H1 (cell line): ENCODE measurements at regions not wholly inside any gene's neighbourhood (a gene's known extent, or its start where the extent isn't known, plus 50 kb on each side); places are given as distances from the start of the nearest gene placed in this dataset.

Experiments
- CTCF ChIA-PET: fragments of 300-600 bp; sonication (Branson Sonifier 250); formaldehyde crosslinking; loops from one replicate; lab custom pipeline; 2021; ENCODE audit not compliant: partially characterized antibody; lab: Charles Lee
- POLR2A ChIA-PET: fragments of 300-600 bp; sonication (Branson Sonifier 250); formaldehyde crosslinking; loops from one replicate; lab custom pipeline; 2021; ENCODE audit warnings: inconsistent platforms; ENCODE audit not compliant: partially characterized antibody; lab: Charles Lee
- DNase-seq, 2 experiments: peaks; one replicate each; pipeline versions ENCODE4 v3.0.0 to v3.0.0-alpha.2; 2010 to 2022; ENCODE audit warnings: low spot score in 2 of 2, low read depth in 1 of 2, mixed read lengths in 1 of 2
- FAIRE-seq: peaks from 2 replicates; lab custom pipeline; 2011; peaks lifted over from hg19 to GRCh38; lab: Jason Lieb, UNC
- H2AFZ ChIP-seq: 2 replicates; pipeline ENCODE4 v1.8.1; 2012; ENCODE audit warnings: low read length, inconsistent platforms
- H2AK5ac ChIP-seq: 2 replicates; pipeline ENCODE4 v1.6.1; 2013; ENCODE audit warnings: low read depth, low read length
- H2BK120ac ChIP-seq: replicated peaks from 2 replicates; pipeline ENCODE3; 2013; ENCODE audit warnings: low read depth, low read length, inconsistent platforms
- H2BK12ac ChIP-seq: 2 replicates; pipeline ENCODE4 v1.6.1; 2013; ENCODE audit warnings: low read depth, low read length
- H2BK15ac ChIP-seq: 2 replicates; pipeline ENCODE4 v1.6.1; 2013; ENCODE audit warnings: low read length
- H2BK20ac ChIP-seq: 2 replicates; pipeline ENCODE4 v1.6.1; 2013; ENCODE audit warnings: low read length
- H2BK5ac ChIP-seq: 2 replicates; pipeline ENCODE4 v1.6.1; 2013; ENCODE audit warnings: low read depth, low read length
- H3K14ac ChIP-seq: 2 replicates; pipeline ENCODE4 v1.6.1; 2013; ENCODE audit warnings: inconsistent platforms; ENCODE audit not compliant: insufficient read length
- H3K18ac ChIP-seq: 2 replicates; pipeline ENCODE4 v1.6.1; 2013; ENCODE audit warnings: low read length; ENCODE audit errors: extremely low read depth
- H3K23ac ChIP-seq: 2 replicates; pipeline ENCODE4 v1.6.1; 2013; ENCODE audit warnings: inconsistent platforms; ENCODE audit not compliant: insufficient read length
- H3K23me2 ChIP-seq: 2 replicates; pipeline ENCODE4 v1.6.1; 2013; ENCODE audit warnings: low read depth, low read length
- H3K27ac ChIP-seq: 2 replicates; pipeline ENCODE4 v1.6.1; 2011; ENCODE audit warnings: low read depth, low read length, inconsistent platforms
- H3K27me3 ChIP-seq, 4 experiments: replicated peaks in 1 of 4; 1 replicate in 1 of 4; 2 replicates in 3 of 4; pipeline versions ENCODE4 v1.6.1 to v1.8.1; 2011 to 2013; ENCODE audit warnings: low read length in 3 of 4, mild to moderate bottlenecking in 3 of 4, inconsistent platforms in 2 of 4, mixed read lengths in 2 of 4, moderate library complexity in 1 of 4; ENCODE audit not compliant: control insufficient read depth in 3 of 4, insufficient read depth in 3 of 4; ENCODE audit errors: extremely low read depth in 1 of 4
- H3K36me3 ChIP-seq, 4 experiments: 2 replicates each; pipeline versions ENCODE4 v1.6.1 to v1.8.1; 2011 to 2013; ENCODE audit warnings: mild to moderate bottlenecking in 4 of 4, low read length in 3 of 4, moderate library complexity in 2 of 4, control low read depth in 1 of 4, inconsistent platforms in 1 of 4; ENCODE audit not compliant: insufficient read depth in 4 of 4, control insufficient read depth in 2 of 4
- H3K4ac ChIP-seq: replicated peaks from 2 replicates; pipeline ENCODE3; 2013; ENCODE audit warnings: low read length, low read depth, mixed read lengths, inconsistent platforms; ENCODE audit not compliant: insufficient read length
- H3K4me1 ChIP-seq, 4 experiments: replicated peaks in 1 of 4; 1 replicate in 1 of 4; 2 replicates in 3 of 4; pipeline versions ENCODE4 v1.6.1 to v1.8.1; 2011 to 2013; ENCODE audit warnings: low read length in 3 of 4, inconsistent platforms in 2 of 4, mixed read lengths in 1 of 4; ENCODE audit not compliant: insufficient read depth in 4 of 4, control insufficient read depth in 3 of 4
- H3K4me2 ChIP-seq, 2 experiments: 2 replicates each; pipeline versions ENCODE4 v1.6.1 to v1.8.1; 2011 to 2013; ENCODE audit warnings: low read depth in 2 of 2, low read length in 2 of 2, control low read depth in 1 of 2, inconsistent platforms in 1 of 2, mild to moderate bottlenecking in 1 of 2; ENCODE audit not compliant: insufficient read depth in 1 of 2
- H3K4me3 ChIP-seq, 4 experiments: fragments of 200-600, 300-600 bp in 1 of 4; sonication (generic), shearing (Covaris generic), sonication (Bioruptor Twin) in 1 of 4; 2 replicates each; pipeline versions ENCODE4 v1.5.1 to v1.8.1; 2011 to 2016; ENCODE audit warnings: low read length in 4 of 4, low read depth in 3 of 4, control low read depth in 2 of 4, inconsistent platforms in 2 of 4, mild to moderate bottlenecking in 2 of 4, mixed read lengths in 1 of 4, moderate library complexity in 1 of 4; ENCODE audit not compliant: insufficient read depth in 2 of 4; ENCODE audit errors: extremely low read depth in 1 of 4
- H3K56ac ChIP-seq: replicated peaks from 2 replicates; pipeline ENCODE3; 2013; ENCODE audit warnings: low read depth, mild to moderate bottlenecking, mixed read lengths, low read length, inconsistent platforms; ENCODE audit not compliant: insufficient read length
- H3K79me1 ChIP-seq: 2 replicates; pipeline ENCODE4 v1.6.1; 2013; ENCODE audit warnings: low read depth, low read length, control low read depth
- H3K79me2 ChIP-seq, 2 experiments: 2 replicates each; pipeline versions ENCODE4 v1.6.1 to v1.8.1; 2012 to 2013; ENCODE audit warnings: low read length in 2 of 2, mild to moderate bottlenecking in 2 of 2, inconsistent platforms in 1 of 2; ENCODE audit not compliant: insufficient read depth in 2 of 2, control insufficient read depth in 1 of 2
- H3K9ac ChIP-seq, 4 experiments: replicated peaks in 1 of 4; 1 replicate in 1 of 4; 2 replicates in 3 of 4; pipeline versions ENCODE4 v1.6.1 to v1.8.1; 2011 to 2013; ENCODE audit warnings: low read depth in 3 of 4, low read length in 3 of 4, control low read depth in 2 of 4, mild to moderate bottlenecking in 2 of 4, moderate library complexity in 2 of 4, inconsistent platforms in 1 of 4; ENCODE audit errors: extremely low read depth in 1 of 4
- H3K9me3 ChIP-seq, 2 experiments: 2 replicates each; pipeline versions ENCODE4 v1.6.1 to v1.8.1; 2012 to 2013; ENCODE audit warnings: mild to moderate bottlenecking in 2 of 2, moderate library complexity in 2 of 2, control low read depth in 1 of 2, inconsistent platforms in 1 of 2, low read depth in 1 of 2, low read length in 1 of 2, mixed read lengths in 1 of 2; ENCODE audit not compliant: insufficient read depth in 2 of 2
- H4K20me1 ChIP-seq, 2 experiments: replicated peaks in 1 of 2; 2 replicates each; pipeline versions ENCODE3 to v1.8.1; 2011 to 2013; ENCODE audit warnings: inconsistent platforms in 2 of 2, low read length in 2 of 2, mild to moderate bottlenecking in 1 of 2; ENCODE audit not compliant: insufficient read depth in 2 of 2, control insufficient read depth in 1 of 2
- H4K5ac ChIP-seq: 2 replicates; pipeline ENCODE4 v1.6.1; 2013; ENCODE audit warnings: low read length, low read depth, mixed read lengths, inconsistent platforms; ENCODE audit not compliant: insufficient read length
- H4K8ac ChIP-seq: 2 replicates; pipeline ENCODE4 v1.8.0; 2013; ENCODE audit warnings: mild to moderate bottlenecking, moderate library complexity, low read length, inconsistent platforms; ENCODE audit not compliant: insufficient read depth; ENCODE audit errors: extremely low read depth
- H4K91ac ChIP-seq: replicated peaks from 2 replicates; pipeline ENCODE3; 2013; ENCODE audit warnings: low read length, mixed read lengths, inconsistent platforms; ENCODE audit not compliant: insufficient read length
- ASH2L ChIP-seq: fragments of 200-600, 300-600 bp; sonication (generic); IDR thresholded peaks from one replicate; pipeline ENCODE4 v1.7.1; 2017; ENCODE audit warnings: low read length
- BRCA1 ChIP-seq: IDR thresholded peaks from 2 replicates; pipeline ENCODE4 v1.6.1; 2012; ENCODE audit warnings: low read depth, low read length, improper control_type of control experiment
- CHD1 ChIP-seq: IDR thresholded peaks from 2 replicates; pipeline ENCODE4 v1.6.1; 2012; ENCODE audit warnings: low read depth, low read length, improper control_type of control experiment
- EGR1 ChIP-seq: IDR thresholded peaks from 2 replicates; pipeline ENCODE4 v1.6.1; 2011; ENCODE audit warnings: low read depth, low read length, borderline replicate concordance
- GABPA ChIP-seq: IDR thresholded peaks from 2 replicates; pipeline ENCODE4 v1.6.1; 2011; ENCODE audit warnings: mild to moderate bottlenecking, low read length, moderate library complexity, borderline replicate concordance; ENCODE audit not compliant: insufficient read depth
- RNF2 ChIP-seq: fragments of 200-900, 300-1000 bp; sonication (generic); IDR thresholded peaks from 2 replicates; pipeline ENCODE4 v1.7.1; 2016; ENCODE audit warnings: borderline replicate concordance, low read depth, mild to moderate bottlenecking, antibody characterized with exemption, low read length; ENCODE audit not compliant: poor library complexity, severe bottlenecking; ENCODE audit errors: missing control alignments
- RXRA ChIP-seq: IDR thresholded peaks from 2 replicates; pipeline ENCODE4 v1.6.1; 2011; ENCODE audit warnings: low read depth, mild to moderate bottlenecking, low read length, moderate library complexity; ENCODE audit not compliant: insufficient read depth
- SIN3A ChIP-seq, 2 experiments: IDR thresholded peaks in 1 of 2; conservative IDR thresholded peaks in 1 of 2; 2 replicates each; pipeline ENCODE4 v1.6.1; 2011 to 2012; ENCODE audit warnings: low read length in 2 of 2, improper control_type of control experiment in 1 of 2, low read depth in 1 of 2, mild to moderate bottlenecking in 1 of 2
- SP1 ChIP-seq: IDR thresholded peaks from 2 replicates; pipeline ENCODE4 v1.6.1; 2011; ENCODE audit warnings: low read depth, low read length
- SP2 ChIP-seq: IDR thresholded peaks from 2 replicates; pipeline ENCODE4 v1.6.1; 2012; ENCODE audit warnings: mild to moderate bottlenecking, low read length, inconsistent platforms
- TAF7 ChIP-seq: optimal IDR thresholded peaks from 2 replicates; pipeline ENCODE3; 2011; ENCODE audit warnings: low read depth, mild to moderate bottlenecking, inconsistent platforms, low read length, moderate library complexity, borderline replicate concordance
- WGBS, 2 experiments: shearing (Covaris generic) in 1 of 2; methylation state at CpG; one replicate each; pipeline versions ENCODE4 v1.1.6 to v1.1.7; 2013 to 2015; ENCODE audit warnings: low lambda C conversion rate in 2 of 2, mixed read lengths in 2 of 2, inconsistent platforms in 1 of 2, low coverage in 1 of 2, missing lambda C conversion rate in 1 of 2; ENCODE audit not compliant: insufficient replicate concordance in 2 of 2, insufficient coverage in 1 of 2, insufficient read length in 1 of 2; ENCODE audit errors: extremely low coverage in 1 of 2, missing lambda C conversion rate in 1 of 2; 5-methylcytosine and 5-hydroxymethylcytosine counted together

- H2AK5ac ChIP-seq: no peak overlapping the region
- H3K18ac ChIP-seq: no peak overlapping the region
- H3K56ac ChIP-seq: no peak overlapping the region
- TF ChIP-seq SP1: no peak
- no peak for TF ChIP-seq TAF7
- TF ChIP-seq EGR1: no peak
- no peak for TF ChIP-seq SIN3A (conservative IDR thresholded peaks at IDR 0.05 in 1 of 2, IDR thresholded peaks at IDR 0.05 in 1 of 2; ENCODE audit: low read depth in 1 of 2, low read length in 2 of 2)
- TF ChIP-seq RNF2: no peak
- no peak for TF ChIP-seq ASH2L
- TF ChIP-seq CHD1: no peak
- no peak for TF ChIP-seq SP2
- TF ChIP-seq RXRA: no peak
- TF ChIP-seq BRCA1: no peak
- no peak for TF ChIP-seq GABPA
- no peak overlapping the region for H2BK5ac ChIP-seq
- FAIRE-seq (no peak), DNase-seq (no peak)
- H4K20me1 ChIP-seq: no peaks in the 10 kb centered on the region
- H3K4me1 ChIP-seq: no peaks in the 10 kb centered on the region
- no peak overlapping the region for H3K27ac ChIP-seq
- H3K23ac ChIP-seq: no peak overlapping the region
- H3K4me3 ChIP-seq: no peak overlapping the region
- H3K27me3 ChIP-seq: no peaks in the 10 kb centered on the region
- no peak overlapping the region for H3K9ac ChIP-seq
- peaks cover 0 to 2% of the 10 kb centered on the region in 2 experiments; a peak in 1 of 4 replicates for H3K9me3 ChIP-seq
- no peak overlapping the region for H4K8ac ChIP-seq
- no peaks in the 10 kb centered on the region for H3K79me2 ChIP-seq
- H4K91ac ChIP-seq: no peak overlapping the region
- no peak overlapping the region for H3K14ac ChIP-seq
- 96% methylated on average over 2 of the region's 2 CpGs; no CpG with 5 or more reads in 1 of the 2 experiments for WGBS, 2 experiments
- ChIA-PET POLR2A (no interaction called here), CTCF (no interaction called here)
- no peak overlapping the region for H3K4me2 ChIP-seq
- no peak overlapping the region for H4K5ac ChIP-seq
- H2BK120ac ChIP-seq: no peak overlapping the region
- H2BK15ac ChIP-seq: no peak overlapping the region
- no peak overlapping the region for H2BK20ac ChIP-seq
- no peaks in the 10 kb centered on the region for H3K36me3 ChIP-seq
- no peaks in the 10 kb centered on the region for H3K79me1 ChIP-seq
- no peak overlapping the region for H2AFZ ChIP-seq
- no peak overlapping the region for H3K4ac ChIP-seq
- no peak overlapping the region for H2BK12ac ChIP-seq
- no peaks in the 10 kb centered on the region for H3K23me2 ChIP-seq
Measured at GRCh38 chr9:82404196-82404870, 415.8 kb downstream of the SPATA31D1 start.
